ENCODE measurements at regions not wholly inside any gene's neighbourhood (a gene's known extent, or its start where the extent isn't known, plus 50 kb on each side); places are given as distances from the start of the nearest gene placed in this dataset.
A peak's percentile ranks its signal among the peaks of the same experiment; 100 is the strongest.

- no peak overlapping the region for H3K4me3 ChIP-seq
- no peak overlapping the region for H3K27ac ChIP-seq
- in situ Hi-C loops (cut with MboI; ENCODE audit: low pct_unique_long_range_greater_than_20kb in 2 of 9, low sequenced_read_pairs in 9 of 9, unreplicated experiment in 9 of 9): no loop called here
- no peak for ATAC-seq (replicated peaks in 6 of 8)
- no peaks in the 10 kb centered on the region for H3K4me1 ChIP-seq (replicated peaks in 1 of 2)
- 16 to 100% (median 87%) methylated on average over 1 to 4 of the region's 4 CpGs; no CpG with 5 or more reads in 2 of the 10 experiments for WGBS, 10 experiments
Observed at GRCh38 chr15:92315144-92315543, 78.5 kb upstream of the ST8SIA2 start.

GRCh38 chr15:92315595-92316211 lies 78.0 kb upstream of the ST8SIA2 start:
- 29 to 100% (median 94%) methylated on average over 1 to 2 of the region's 2 CpGs; no CpG with 5 or more reads in 2 of the 10 experiments for WGBS, 10 experiments
- Histone ChIP-seq H3K27ac (no peak overlapping the region), H3K4me1 (replicated peaks in 1 of 2) (no peaks in the 10 kb centered on the region), H3K4me3 (no peak overlapping the region)
- ATAC-seq (replicated peaks in 6 of 8): no peak
- in situ Hi-C loops (cut with MboI; ENCODE audit: low pct_unique_long_range_greater_than_20kb in 2 of 9, low sequenced_read_pairs in 9 of 9, unreplicated experiment in 9 of 9): no loop called here

- H3K27ac ChIP-seq: no peak overlapping the region
Observed at GRCh38 chr15:92316586-92317295, 76.9 kb upstream of the ST8SIA2 start.

GRCh38 chr15:92320012-92320699 lies 73.5 kb upstream of the ST8SIA2 start:
- ATAC-seq (replicated peaks in 6 of 8): peak in 4 of 8 experiments; percentile 22 to 66 (median 44)
- Histone ChIP-seq H3K4me1 (replicated peaks in 1 of 2) (no peaks in the 10 kb centered on the region), H3K4me3 (no peak overlapping the region), H3K27ac (no peak overlapping the region)
- in situ Hi-C loops (cut with MboI; ENCODE audit: low pct_unique_long_range_greater_than_20kb in 2 of 9, low sequenced_read_pairs in 9 of 9, unreplicated experiment in 9 of 9): no loop called here
- 17 to 92% (median 53%) methylated on average over 1 to 6 of the region's 6 CpGs; no CpG with 5 or more reads in 1 of the 10 experiments for WGBS, 10 experiments

More at GRCh38 chr15:92316586-92317295, 76.9 kb upstream of the ST8SIA2 start:
- no peak overlapping the region for H3K4me3 ChIP-seq
- no peak for ATAC-seq (replicated peaks in 6 of 8)
- H3K4me1 ChIP-seq (replicated peaks in 1 of 2): no peaks in the 10 kb centered on the region
- in situ Hi-C loops (cut with MboI; ENCODE audit: low pct_unique_long_range_greater_than_20kb in 2 of 9, low sequenced_read_pairs in 9 of 9, unreplicated experiment in 9 of 9): no loop called here
- WGBS, 10 experiments: 0 to 92% (median 64%) methylated on average over 1 to 10 of the region's 14 CpGs; no CpG with 5 or more reads in 1 of the 10 experiments

- Histone ChIP-seq H3K27ac (no peak overlapping the region), H3K4me3 (no peak overlapping the region), H3K4me1 (replicated peaks in 1 of 2) (no peaks in the 10 kb centered on the region)
- in situ Hi-C loops (cut with MboI; ENCODE audit: low pct_unique_long_range_greater_than_20kb in 2 of 9, low sequenced_read_pairs in 9 of 9, unreplicated experiment in 9 of 9): no loop called here
- WGBS, 10 experiments: 8 to 100% (median 74%) methylated on average over 1 to 12 of the region's 13 CpGs
- peak in 1 of 8 experiments; percentile 84 for ATAC-seq (replicated peaks in 6 of 8)
Observed at GRCh38 chr15:92322566-92323355, 70.9 kb upstream of the ST8SIA2 start.

- no peak for ATAC-seq (replicated peaks in 6 of 8)
Observed at GRCh38 chr15:92323525-92323924, 70.2 kb upstream of the ST8SIA2 start.

GRCh38 chr15:92324101-92324963 lies 69.3 kb upstream of the ST8SIA2 start:
- no peak overlapping the region for H3K27ac ChIP-seq
- in situ Hi-C loops (cut with MboI; ENCODE audit: low pct_unique_long_range_greater_than_20kb in 2 of 9, low sequenced_read_pairs in 9 of 9, unreplicated experiment in 9 of 9): no loop called here
- peak in 2 of 8 experiments; percentile 51 to 88 for ATAC-seq (replicated peaks in 6 of 8)
- H3K4me3 ChIP-seq: no peak overlapping the region
- H3K4me1 ChIP-seq (replicated peaks in 1 of 2): no peaks in the 10 kb centered on the region
- WGBS, 10 experiments: 0 to 100% (median 81%) methylated on average over 1 to 7 of the region's 8 CpGs; no CpG with 5 or more reads in 1 of the 10 experiments

More at GRCh38 chr15:92323525-92323924, 70.2 kb upstream of the ST8SIA2 start:
- in situ Hi-C loops (cut with MboI; ENCODE audit: low pct_unique_long_range_greater_than_20kb in 2 of 9, low sequenced_read_pairs in 9 of 9, unreplicated experiment in 9 of 9): no loop called here
- 0 to 100% (median 64%) methylated on average over 1 to 3 of the region's 3 CpGs; no CpG with 5 or more reads in 2 of the 10 experiments for WGBS, 10 experiments
- Histone ChIP-seq H3K27ac (no peak overlapping the region), H3K4me1 (replicated peaks in 1 of 2) (no peaks in the 10 kb centered on the region), H3K4me3 (no peak overlapping the region)

- no peak overlapping the region for H3K27ac ChIP-seq
- ATAC-seq (replicated peaks in 6 of 8): no peak
- no peak overlapping the region for H3K4me3 ChIP-seq
- in situ Hi-C loops (cut with MboI; ENCODE audit: low pct_unique_long_range_greater_than_20kb in 2 of 9, low sequenced_read_pairs in 9 of 9, unreplicated experiment in 9 of 9): no loop called here
- 18% methylated on average over 3 of the region's 6 CpGs; no CpG with 5 or more reads in 9 of the 10 experiments for WGBS, 10 experiments
- H3K4me1 ChIP-seq (replicated peaks in 1 of 2): no peaks in the 10 kb centered on the region
Observed at GRCh38 chr15:92326236-92326635, 67.4 kb upstream of the ST8SIA2 start.

- in situ Hi-C loops (cut with MboI; ENCODE audit: low pct_unique_long_range_greater_than_20kb in 2 of 9, low sequenced_read_pairs in 9 of 9, unreplicated experiment in 9 of 9): no loop called here
- ATAC-seq (replicated peaks in 6 of 8): no peak
- Histone ChIP-seq H3K4me3 (no peak overlapping the region), H3K27ac (no peak overlapping the region), H3K4me1 (replicated peaks in 1 of 2) (no peaks in the 10 kb centered on the region)
- 0 to 81% (median 39%) methylated on average over 2 to 4 of the region's 4 CpGs; no CpG with 5 or more reads in 2 of the 10 experiments for WGBS, 10 experiments
Observed at GRCh38 chr15:92327033-92327432, 66.6 kb upstream of the ST8SIA2 start.

- ATAC-seq (replicated peaks in 6 of 8): no peak
- Histone ChIP-seq H3K4me3 (no peak overlapping the region), H3K27ac (no peak overlapping the region), H3K4me1 (replicated peaks in 1 of 2) (no peaks in the 10 kb centered on the region)
- WGBS, 10 experiments: 0 to 100% (median 29%) methylated on average over 1 of the region's 1 CpG; no CpG with 5 or more reads in 3 of the 10 experiments
- in situ Hi-C loops (cut with MboI; ENCODE audit: low pct_unique_long_range_greater_than_20kb in 2 of 9, low sequenced_read_pairs in 9 of 9, unreplicated experiment in 9 of 9): no loop called here
Observed at GRCh38 chr15:92328207-92328606, 65.5 kb upstream of the ST8SIA2 start.

GRCh38 chr15:92332125-92332899 lies 61.4 kb upstream of the ST8SIA2 start:
- Histone ChIP-seq H3K4me1 (replicated peaks in 1 of 2) (no peaks in the 10 kb centered on the region), H3K4me3 (no peak overlapping the region), H3K27ac (no peak overlapping the region)
- 0 to 100% (median 65%) methylated on average over 2 to 6 of the region's 6 CpGs for WGBS, 10 experiments
- no peak for ATAC-seq (replicated peaks in 6 of 8)
- in situ Hi-C loops (cut with MboI; ENCODE audit: low pct_unique_long_range_greater_than_20kb in 2 of 9, low sequenced_read_pairs in 9 of 9, unreplicated experiment in 9 of 9): no loop called here

All from motor neuron (in vitro differentiated cells).